DMS114 treated with DMSO at 0.1 percent for 48 hours (cell line): ENCODE measurements at regions not wholly inside any gene's neighbourhood (a gene's known extent, or its start where the extent isn't known, plus 50 kb on each side); places are given as distances from the start of the nearest gene placed in this dataset.

Source experiments
- DNase-seq: peaks from one replicate; lab custom pipeline; 2025; ENCODE audit not compliant: unreplicated experiment; lab: John Stamatoyannopoulos, UW

DNA sequence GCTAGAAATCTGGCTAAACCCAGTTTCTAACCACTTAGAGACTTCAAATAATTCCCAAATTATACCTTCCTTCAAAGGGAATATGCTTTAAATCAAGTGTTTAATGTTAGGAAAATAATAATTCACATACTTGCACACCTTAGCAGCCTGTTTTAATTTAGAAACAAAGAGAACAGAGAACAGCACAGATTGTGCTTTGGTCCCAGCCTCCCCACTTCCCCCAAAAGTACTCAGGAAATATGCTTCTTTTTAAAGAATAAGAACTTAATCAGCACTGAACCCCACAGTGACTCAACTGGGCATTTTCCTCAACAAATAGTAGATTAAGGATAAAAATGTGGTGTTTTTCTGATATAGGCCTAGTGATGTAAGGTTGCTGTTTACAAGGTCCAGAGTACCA is 295.8 kb downstream of the GBA3 start:
- no peak for DNase-seq

DNA sequence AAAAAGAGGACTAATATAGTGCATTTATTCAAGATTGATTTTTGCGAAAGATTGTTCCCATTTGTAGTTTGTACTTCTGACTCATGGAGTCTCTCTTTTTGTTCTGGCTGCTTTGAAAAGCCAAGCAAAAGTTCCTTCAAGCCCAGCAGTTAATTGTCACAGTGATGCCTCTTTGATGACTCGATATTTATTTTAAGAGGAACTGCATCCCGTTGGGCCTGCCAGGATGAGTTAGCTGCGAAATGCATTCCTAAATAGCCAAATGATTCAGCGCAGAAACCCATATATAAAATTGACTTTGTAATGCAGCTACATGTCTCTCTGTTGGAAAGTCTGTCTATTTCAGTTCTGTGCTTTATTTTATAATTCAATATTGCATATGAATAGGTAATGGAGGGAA is 295.1 kb downstream of the GBA3 start:
- no peak for DNase-seq

DNA sequence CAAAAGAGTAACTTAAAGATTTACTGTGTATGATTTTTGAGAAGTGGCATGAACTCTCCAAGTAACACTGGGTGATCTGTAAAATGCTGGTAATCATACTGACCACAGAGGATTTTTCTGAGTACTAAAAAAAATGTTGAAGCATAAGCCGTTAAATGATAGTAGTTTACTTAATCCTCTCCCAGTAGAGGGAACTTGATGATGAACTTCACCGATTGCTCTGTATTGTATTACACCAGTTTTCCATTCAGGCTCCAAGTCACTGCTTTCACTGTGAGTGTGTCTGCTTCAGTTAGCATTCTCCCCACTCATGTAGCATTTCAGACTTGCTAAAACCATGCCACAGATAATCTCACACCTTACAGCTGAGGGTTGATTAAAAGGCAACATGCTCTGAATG is 294.1 kb downstream of the GBA3 start:
- no peak for DNase-seq

- DNase-seq = no peak
Observed at GRCh38 chr4:22986262-22986661, 293.5 kb downstream of the GBA3 start.

DNA sequence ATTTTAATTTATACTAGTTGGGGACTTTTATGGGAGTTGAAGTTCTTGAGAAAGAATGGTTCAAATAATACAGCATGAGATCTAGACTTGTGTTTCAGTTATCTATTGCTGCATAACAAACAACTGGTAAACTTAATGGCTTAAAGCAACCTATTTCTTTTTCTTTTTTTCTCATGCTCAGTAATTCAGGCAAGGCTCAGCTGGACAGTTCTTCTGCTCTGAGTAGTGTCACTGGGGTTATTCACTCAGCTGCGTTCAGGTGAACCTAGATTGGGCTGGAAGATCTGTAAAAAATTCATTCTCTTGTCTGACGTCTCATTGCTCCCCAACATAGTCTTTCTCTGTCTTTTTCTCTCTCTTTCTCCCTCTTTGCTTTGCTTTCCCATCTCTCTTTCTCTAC is 291.7 kb downstream of the GBA3 start:
- no peak for DNase-seq

GRCh38 chr4:22978656-22979055 is 285.9 kb downstream of the GBA3 start:
- no peak for DNase-seq

DNA sequence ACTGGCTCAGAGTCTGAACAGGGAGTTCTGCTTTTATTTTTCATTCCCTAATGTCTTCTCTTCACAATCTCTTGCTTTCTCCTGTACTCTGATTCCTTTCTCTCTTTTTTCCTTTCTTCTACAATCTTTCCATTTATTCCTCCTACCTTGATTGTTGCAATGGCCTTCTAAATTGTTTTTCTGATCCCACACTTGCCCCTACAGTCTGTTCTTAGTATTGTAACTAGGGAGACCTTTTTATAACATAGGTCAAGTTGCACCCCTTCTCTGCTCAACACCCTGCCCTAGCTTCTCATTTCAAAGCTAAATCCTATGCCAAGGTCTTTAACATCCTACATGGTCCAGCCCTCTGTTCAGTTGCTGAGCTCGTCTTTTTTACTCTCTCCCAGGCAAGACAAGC is 277.9 kb downstream of the GBA3 start:
- no peak for DNase-seq

DNA sequence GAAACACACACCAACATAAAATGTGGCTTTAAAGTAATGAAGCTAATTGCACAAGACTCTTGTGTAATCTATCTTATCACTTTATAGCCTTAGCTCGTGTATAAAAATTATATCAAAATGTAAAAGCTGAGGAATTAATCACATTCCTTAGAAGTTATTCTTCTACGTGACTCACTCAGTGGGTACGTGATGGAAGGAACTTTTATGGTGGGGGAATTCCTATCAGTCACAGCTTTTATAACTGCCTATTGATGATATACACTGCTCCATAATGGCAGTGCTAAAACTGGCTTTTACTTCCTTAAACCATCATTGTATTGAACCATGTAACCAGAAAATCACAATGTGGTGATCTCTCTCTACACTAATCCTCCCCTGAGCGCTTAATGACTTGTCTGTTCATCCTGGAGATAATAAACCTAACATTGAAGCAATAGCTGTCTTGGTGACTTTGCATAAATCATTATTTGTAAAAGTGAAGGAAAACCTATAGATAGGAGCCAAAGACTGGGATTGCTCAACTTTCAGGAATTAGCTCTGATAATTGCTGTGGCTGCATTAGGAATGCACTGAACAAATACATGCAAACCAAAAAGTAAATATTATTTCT is 276.7 kb downstream of the GBA3 start:
- DNase-seq = no peak

DNA sequence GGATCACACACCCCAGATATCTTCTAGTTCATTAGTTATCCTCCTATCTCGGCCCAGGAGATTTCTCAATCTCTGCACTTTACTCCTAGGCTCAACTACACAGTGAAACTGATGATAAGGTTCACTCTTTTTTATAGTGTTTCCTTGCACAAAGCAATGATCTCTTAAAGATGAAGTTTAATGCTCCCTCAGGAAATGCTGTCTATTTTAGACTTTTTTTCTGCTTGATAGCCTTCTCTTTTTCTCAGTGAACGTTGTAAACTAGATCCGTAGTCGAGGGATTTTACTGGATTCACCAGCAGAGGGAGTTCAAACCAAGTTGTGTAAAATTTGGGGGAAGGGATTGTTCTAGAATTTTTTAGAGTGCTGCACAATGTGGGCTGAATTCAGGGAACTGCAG is 269.6 kb downstream of the GBA3 start:
- no peak for DNase-seq

DNA sequence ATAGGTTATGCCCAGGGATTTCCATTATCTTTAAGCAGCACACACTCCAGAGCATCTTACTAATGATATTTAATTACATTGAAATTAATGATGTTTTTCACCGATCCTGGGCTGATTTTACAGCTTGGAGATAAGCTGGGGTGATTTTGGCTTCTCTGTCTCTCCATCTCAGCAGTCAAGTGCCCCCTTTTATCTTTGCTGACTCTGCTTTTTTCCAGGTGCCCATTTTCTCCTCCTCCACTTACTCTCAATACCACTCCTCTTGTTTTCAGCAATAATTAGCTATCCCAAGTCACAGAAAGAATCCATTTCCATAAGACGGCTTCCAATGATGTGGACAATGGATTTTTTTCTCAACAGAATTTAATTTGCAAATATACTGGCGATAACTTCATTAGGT is 266.7 kb downstream of the GBA3 start:
- DNase-seq = no peak

- DNase-seq = no peak
Observed at GRCh38 chr4:22957774-22958309, 265.1 kb downstream of the GBA3 start.

GRCh38 chr4:22949161-22949855 is 256.6 kb downstream of the GBA3 start:
- no peak for DNase-seq

- DNase-seq = no peak
Observed at GRCh38 chr4:22947851-22948250, 255.1 kb downstream of the GBA3 start.

DNA sequence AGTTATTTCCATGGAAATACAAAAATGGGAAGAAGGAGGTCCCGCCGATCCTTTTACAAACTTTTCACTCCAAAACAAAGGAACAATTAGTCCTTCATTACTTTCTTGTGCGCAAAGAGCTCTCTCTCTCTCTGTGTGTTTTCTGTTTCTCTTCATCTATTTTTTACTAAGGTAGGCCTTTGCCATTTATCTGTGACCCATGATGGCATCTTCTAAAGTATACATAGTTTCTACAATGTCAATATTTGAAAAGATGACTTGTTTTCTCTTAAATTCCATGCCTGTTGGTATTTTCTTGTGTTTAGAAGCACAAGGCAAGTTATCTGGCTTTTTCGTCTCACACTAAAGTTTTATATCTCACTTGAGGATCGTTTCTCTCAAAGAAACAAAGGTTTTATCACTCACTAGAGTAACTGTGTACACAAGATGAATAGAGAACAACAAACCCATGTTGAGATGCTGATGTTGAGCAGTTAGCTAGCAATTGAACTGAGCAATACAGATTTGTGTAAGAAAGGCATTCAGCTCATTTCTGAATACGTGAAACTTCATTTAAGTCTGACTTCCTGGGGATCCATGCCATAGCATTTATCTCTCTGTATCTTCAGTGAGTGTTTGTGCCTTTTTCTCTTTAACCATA is 250.3 kb downstream of the GBA3 start:
- no peak for DNase-seq

GRCh38 chr4:22941688-22942375 is 249.1 kb downstream of the GBA3 start:
- no peak for DNase-seq

DNA sequence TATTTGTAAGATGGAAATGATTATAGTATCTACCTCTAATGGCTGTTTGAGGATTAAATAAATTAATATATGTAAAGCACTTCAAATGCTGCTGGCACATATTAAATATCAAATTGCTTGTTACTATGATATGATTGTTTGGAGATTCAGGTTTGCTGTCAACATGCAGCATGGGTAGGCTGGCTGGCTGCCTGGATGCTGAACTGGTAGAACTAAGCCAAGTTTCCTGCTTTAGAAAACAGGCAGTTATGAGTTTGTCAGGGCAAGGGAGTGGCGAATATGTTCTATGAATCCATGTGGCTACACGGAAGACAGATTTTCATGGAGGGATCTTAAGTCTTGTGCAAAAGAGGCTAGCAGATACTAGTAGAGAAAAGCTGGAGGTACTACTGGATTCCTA is 239.6 kb downstream of the GBA3 start:
- DNase-seq = no peak

GRCh38 chr4:22922426-22922825 is 229.7 kb downstream of the GBA3 start:
- no peak for DNase-seq

GRCh38 chr4:22921936-22922335 is 229.2 kb downstream of the GBA3 start:
- no peak for DNase-seq

DNA sequence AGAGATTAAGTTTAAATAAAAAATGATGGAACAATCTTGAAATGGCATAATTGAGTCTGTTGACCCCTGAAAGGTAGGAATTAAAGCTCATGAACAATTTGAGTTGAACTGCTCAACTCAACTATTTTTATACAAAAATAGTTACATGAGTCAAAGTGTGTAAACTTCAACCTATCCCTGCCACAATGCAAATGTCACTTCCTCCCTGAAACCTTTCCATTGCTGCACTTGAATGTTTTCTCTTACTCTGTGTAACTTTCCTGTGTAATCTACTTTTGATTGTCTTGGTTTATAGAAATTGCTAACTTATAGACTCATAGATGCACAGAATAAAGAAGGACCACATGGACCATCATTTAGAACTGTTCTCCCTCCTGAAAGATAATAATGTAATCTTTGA is 218.5 kb downstream of the GBA3 start:
- no peak for DNase-seq

- no peak for DNase-seq
Observed at GRCh38 chr4:22910200-22910599, 217.5 kb downstream of the GBA3 start.

DNA sequence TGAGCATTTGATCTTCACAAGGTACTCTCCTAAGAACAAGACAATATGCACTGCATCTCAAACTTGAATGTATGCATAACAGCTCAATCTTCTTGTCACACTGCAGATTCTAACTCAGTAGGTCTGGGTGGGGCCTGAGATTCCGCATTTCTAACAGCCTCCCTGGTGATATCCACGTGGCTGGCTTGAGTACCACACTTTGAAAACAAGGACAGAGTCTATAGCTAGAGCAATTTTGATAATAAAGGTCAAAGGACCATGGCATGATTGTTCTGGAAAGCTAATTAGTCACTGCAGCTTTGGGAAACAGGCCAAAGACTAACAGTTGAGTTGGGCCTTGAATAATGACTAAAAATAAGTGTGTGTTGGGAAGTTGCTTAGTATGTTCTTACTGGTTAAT is 213.3 kb downstream of the GBA3 start:
- no peak for DNase-seq

DNA sequence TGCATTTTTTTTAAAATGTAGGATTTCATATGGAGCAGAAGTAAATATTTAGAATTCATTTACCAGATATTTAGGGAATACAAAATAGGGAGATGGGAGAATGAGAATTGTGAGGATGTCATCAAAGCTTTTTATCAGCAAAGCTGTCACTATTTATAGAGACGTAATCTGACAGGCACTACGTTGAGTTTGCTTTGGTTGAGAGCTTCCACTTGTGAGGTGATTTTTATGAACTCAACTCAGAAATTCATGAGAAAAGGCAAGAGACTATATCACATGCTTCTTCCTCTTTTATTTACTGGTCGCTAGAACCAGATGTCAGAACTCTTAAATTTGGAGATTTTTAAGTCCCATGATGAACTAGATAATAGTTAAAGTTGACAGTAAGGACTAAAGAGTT is 211.2 kb downstream of the GBA3 start:
- DNase-seq = no peak
